H9 (cell line): ENCODE measurements at regions not wholly inside any gene's neighbourhood (a gene's known extent, or its start where the extent isn't known, plus 50 kb on each side); places are given as distances from the start of the nearest gene placed in this dataset.

ENCODE experiments used
- DNase-seq: peaks from one replicate; pipeline ENCODE4 v3.0.0-alpha.2; 2017
- H2AFZ ChIP-seq: one replicate; pipeline ENCODE4 v1.6.1; 2013; ENCODE audit warnings: mild to moderate bottlenecking, low read length, control low read depth, moderate library complexity
- H2AK5ac ChIP-seq: 2 replicates; pipeline ENCODE4 v1.6.1; 2013; ENCODE audit warnings: low read length, control low read depth, mixed read lengths; ENCODE audit not compliant: insufficient read length
- H2BK120ac ChIP-seq: one replicate; pipeline ENCODE4 v1.6.1; 2013; ENCODE audit warnings: low read depth, mild to moderate bottlenecking, low read length, control low read depth, inconsistent platforms; ENCODE audit not compliant: poor library complexity, severe bottlenecking
- H2BK12ac ChIP-seq: 2 replicates; pipeline ENCODE4 v1.6.1; 2013; ENCODE audit warnings: low read length, control low read depth, mixed read lengths, low read depth; ENCODE audit not compliant: insufficient read length
- H2BK15ac ChIP-seq: 2 replicates; pipeline ENCODE4 v1.6.1; 2013; ENCODE audit warnings: low read depth, low read length, control low read depth
- H2BK20ac ChIP-seq: one replicate; pipeline ENCODE4 v1.6.1; 2013; ENCODE audit warnings: low read depth, mild to moderate bottlenecking, low read length, control low read depth, inconsistent platforms; ENCODE audit not compliant: poor library complexity, severe bottlenecking
- H2BK5ac ChIP-seq: 2 replicates; pipeline ENCODE4 v1.6.1; 2013; ENCODE audit warnings: low read length, control low read depth, mixed read lengths; ENCODE audit not compliant: insufficient read length
- H3K14ac ChIP-seq: 2 replicates; pipeline ENCODE4 v1.6.1; 2013; ENCODE audit warnings: low read length, control low read depth; ENCODE audit not compliant: insufficient read depth
- H3K18ac ChIP-seq: 2 replicates; pipeline ENCODE4 v1.6.1; 2013; ENCODE audit warnings: low read depth, mild to moderate bottlenecking, mixed read lengths, low read length, control low read depth; ENCODE audit not compliant: insufficient read length
- H3K23ac ChIP-seq: 2 replicates; pipeline ENCODE4 v1.6.1; 2013; ENCODE audit warnings: low read length, control low read depth, mixed read lengths, low read depth; ENCODE audit not compliant: insufficient read length
- H3K23me2 ChIP-seq: 2 replicates; pipeline ENCODE4 v1.6.1; 2013; ENCODE audit warnings: low read depth, mild to moderate bottlenecking, mixed read lengths, low read length, control low read depth; ENCODE audit not compliant: insufficient read length, poor library complexity, severe bottlenecking
- H3K27ac ChIP-seq: 2 replicates; pipeline ENCODE4 v1.5.1; 2013; ENCODE audit warnings: low read length, control low read depth, mixed read lengths, low read depth; ENCODE audit not compliant: insufficient read length
- H3K27me3 ChIP-seq: 2 replicates; pipeline ENCODE4 v1.6.1; 2013; ENCODE audit warnings: low read length, control low read depth, inconsistent platforms; ENCODE audit not compliant: insufficient read depth
- H3K4ac ChIP-seq: 2 replicates; pipeline ENCODE4 v1.6.1; 2013; ENCODE audit warnings: low read depth, mild to moderate bottlenecking, control low read depth, inconsistent platforms, low read length, moderate library complexity
- H3K4me1 ChIP-seq: 2 replicates; pipeline ENCODE4 v1.6.1; 2013; ENCODE audit warnings: low read length, control low read depth, inconsistent platforms; ENCODE audit not compliant: insufficient read depth
- H3K4me2 ChIP-seq: 2 replicates; pipeline ENCODE4 v1.6.1; 2013; ENCODE audit warnings: low read length, control low read depth, mixed read lengths; ENCODE audit not compliant: insufficient read length, insufficient read depth
- H3K56ac ChIP-seq: 2 replicates; pipeline ENCODE4 v1.6.1; 2013; ENCODE audit warnings: low read depth, mild to moderate bottlenecking, mixed read lengths, low read length, control low read depth; ENCODE audit not compliant: insufficient read length
- H3K79me1 ChIP-seq: 2 replicates; pipeline ENCODE4 v1.6.1; 2013; ENCODE audit warnings: low read depth, mild to moderate bottlenecking, moderate library complexity, low read length, control low read depth, inconsistent platforms; ENCODE audit not compliant: insufficient read depth, poor library complexity, severe bottlenecking
- H3K79me2 ChIP-seq: 2 replicates; pipeline ENCODE4 v1.6.1; 2013; ENCODE audit warnings: low read length, control low read depth, inconsistent platforms; ENCODE audit not compliant: insufficient read depth
- H3K9ac ChIP-seq: 2 replicates; pipeline ENCODE4 v1.6.1; 2013; ENCODE audit warnings: low read length, control low read depth, mixed read lengths; ENCODE audit not compliant: insufficient read length; ENCODE audit errors: extremely low read depth
- H3K9me3 ChIP-seq: one replicate; pipeline ENCODE4 v1.6.1; 2013; ENCODE audit warnings: low read depth, low read length, inconsistent platforms; ENCODE audit not compliant: control insufficient read depth
- H3T11ph ChIP-seq: one replicate; pipeline ENCODE4 v1.6.1; 2013; ENCODE audit warnings: mild to moderate bottlenecking, low read length, control low read depth, inconsistent platforms
- H4K20me1 ChIP-seq: one replicate; pipeline ENCODE4 v1.6.1; 2013; ENCODE audit not compliant: control insufficient read depth, insufficient read length, insufficient read depth
- H4K5ac ChIP-seq: 2 replicates; pipeline ENCODE4 v1.6.1; 2013; ENCODE audit warnings: low read depth, mild to moderate bottlenecking, mixed read lengths, low read length, control low read depth; ENCODE audit not compliant: insufficient read length
- H4K8ac ChIP-seq: replicated peaks from 2 replicates; pipeline ENCODE4 v1.6.1; 2013; ENCODE audit warnings: low read length, control low read depth, mixed read lengths, low read depth; ENCODE audit not compliant: insufficient read length
- H4K91ac ChIP-seq: 2 replicates; pipeline ENCODE4 v1.6.1; 2013; ENCODE audit warnings: low read depth, mild to moderate bottlenecking, moderate library complexity, mixed read lengths, low read length, control low read depth; ENCODE audit not compliant: insufficient read length
- H3K27ac Mint-ChIP-seq, 3 experiments: 2 replicates in 2 of 3; 3 replicates in 1 of 3; pipeline ENCODE4 v1.8.0; 2020 to 2021; ENCODE audit warnings: mixed read lengths in 3 of 3, mild to moderate bottlenecking in 1 of 3, moderate library complexity in 1 of 3
- H3K27me3 Mint-ChIP-seq: 2 replicates; pipeline ENCODE4 v1.8.0; 2021; ENCODE audit warnings: low read depth, mild to moderate bottlenecking, moderate library complexity, mixed read lengths
- H3K36me3 Mint-ChIP-seq, 3 experiments: 2 replicates in 2 of 3; 3 replicates in 1 of 3; pipeline ENCODE4 v1.8.0; 2020 to 2021; ENCODE audit warnings: low read depth in 3 of 3, mixed read lengths in 3 of 3; ENCODE audit not compliant: insufficient read depth in 1 of 3
- H3K4me1 Mint-ChIP-seq, 2 experiments: 2 replicates each; pipeline ENCODE4 v1.8.0; 2020; ENCODE audit warnings: mixed read lengths in 2 of 2
- H3K4me3 Mint-ChIP-seq, 2 experiments: 2 replicates in 1 of 2; 3 replicates in 1 of 2; pipeline ENCODE4 v1.8.0; 2020 to 2021; ENCODE audit warnings: mild to moderate bottlenecking in 2 of 2, mixed read lengths in 2 of 2, moderate library complexity in 1 of 2
- H3K9me3 Mint-ChIP-seq, 2 experiments: 2 replicates in 1 of 2; 3 replicates in 1 of 2; pipeline ENCODE4 v1.8.0; 2020; ENCODE audit warnings: mild to moderate bottlenecking in 2 of 2, mixed read lengths in 2 of 2, moderate library complexity in 1 of 2
- WGBS: extraction: QIAGEN DNeasy Blood & Tissue Kit; methylation state at CpG from one replicate; pipeline ENCODE4 v1.1.7; 2013; ENCODE audit warnings: missing lambda C conversion rate, low lambda C conversion rate, mixed read lengths; ENCODE audit not compliant: insufficient read length; ENCODE audit errors: extremely low coverage; 5-methylcytosine and 5-hydroxymethylcytosine counted together
- TF ChIP-seq, protein P1 (sequence below): fragments of 200-600 bp; sonication (generic); conservative IDR thresholded peaks from 3 replicates; pipeline ENCODE4 v1.8.0; 2021; ENCODE audit warnings: antibody characterized with exemption, mild to moderate bottlenecking

DNA sequence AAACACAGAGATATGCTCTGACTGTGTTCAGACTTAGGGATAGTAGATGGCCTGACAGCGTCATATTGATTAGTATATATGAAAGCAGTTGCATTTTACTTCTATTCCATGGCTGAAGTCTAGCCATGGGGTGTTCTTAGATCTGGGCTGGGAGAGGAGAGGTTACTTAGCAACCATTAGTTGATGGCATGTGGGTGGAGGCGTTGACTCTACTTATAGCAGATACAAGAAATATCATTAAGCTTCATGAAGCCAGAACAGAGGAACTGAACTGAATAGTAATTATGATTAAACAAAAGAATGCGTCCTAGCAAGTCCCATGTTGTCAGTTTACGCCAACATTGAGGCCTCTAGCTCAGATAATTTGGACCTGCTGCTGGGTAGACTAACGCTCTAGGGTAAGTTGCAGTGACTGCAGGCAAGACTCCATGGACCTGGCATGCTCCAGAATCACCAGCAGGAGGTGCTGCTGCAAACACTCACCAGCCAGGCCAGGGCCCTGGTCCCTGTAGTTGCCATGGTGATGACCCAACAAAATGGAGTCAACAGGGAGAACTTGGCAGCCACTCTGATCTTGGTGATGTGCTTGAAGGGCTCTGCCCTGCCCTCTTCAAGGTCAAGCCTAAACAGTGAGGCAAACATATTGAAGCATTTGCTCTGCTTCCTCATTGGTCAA is 477.3 kb downstream of the PREX1 start:
- H3K23ac ChIP-seq, result no peak overlapping the region
- DNase-seq, result peak; percentile 83

More for the DNA sequence above, 477.3 kb downstream of the PREX1 start:
- TF ChIP-seq, protein P1, sequence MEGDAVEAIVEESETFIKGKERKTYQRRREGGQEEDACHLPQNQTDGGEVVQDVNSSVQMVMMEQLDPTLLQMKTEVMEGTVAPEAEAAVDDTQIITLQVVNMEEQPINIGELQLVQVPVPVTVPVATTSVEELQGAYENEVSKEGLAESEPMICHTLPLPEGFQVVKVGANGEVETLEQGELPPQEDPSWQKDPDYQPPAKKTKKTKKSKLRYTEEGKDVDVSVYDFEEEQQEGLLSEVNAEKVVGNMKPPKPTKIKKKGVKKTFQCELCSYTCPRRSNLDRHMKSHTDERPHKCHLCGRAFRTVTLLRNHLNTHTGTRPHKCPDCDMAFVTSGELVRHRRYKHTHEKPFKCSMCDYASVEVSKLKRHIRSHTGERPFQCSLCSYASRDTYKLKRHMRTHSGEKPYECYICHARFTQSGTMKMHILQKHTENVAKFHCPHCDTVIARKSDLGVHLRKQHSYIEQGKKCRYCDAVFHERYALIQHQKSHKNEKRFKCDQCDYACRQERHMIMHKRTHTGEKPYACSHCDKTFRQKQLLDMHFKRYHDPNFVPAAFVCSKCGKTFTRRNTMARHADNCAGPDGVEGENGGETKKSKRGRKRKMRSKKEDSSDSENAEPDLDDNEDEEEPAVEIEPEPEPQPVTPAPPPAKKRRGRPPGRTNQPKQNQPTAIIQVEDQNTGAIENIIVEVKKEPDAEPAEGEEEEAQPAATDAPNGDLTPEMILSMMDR, result peak; percentile 87
- no peaks in the 10 kb centered on the region for H3K27me3 Mint-ChIP-seq
- H3K79me2 ChIP-seq, result no peaks in the 10 kb centered on the region
- H3K27ac ChIP-seq, result no peak overlapping the region
- no peaks in the 10 kb centered on the region for H4K20me1 ChIP-seq
- no peak overlapping the region for H3K18ac ChIP-seq
- no peak overlapping the region for H3K4me3 Mint-ChIP-seq
- no peaks in the 10 kb centered on the region for H3K4me1 ChIP-seq
- H3K9me3 Mint-ChIP-seq, result peaks cover 8% of the 10 kb centered on the region in 2 experiments; a peak in 4 of 5 replicates
- H2BK15ac ChIP-seq, result no peak overlapping the region
- peak overlapping the region in 1 of 3 experiments; percentile 92; a peak in 2 of 7 replicates for H3K27ac Mint-ChIP-seq
- no peak overlapping the region for H2BK20ac ChIP-seq
- no peaks in the 10 kb centered on the region for H3K23me2 ChIP-seq
- H2BK5ac ChIP-seq, result no peak overlapping the region
- H2BK12ac ChIP-seq, result no peak overlapping the region
- no peak overlapping the region for H2AK5ac ChIP-seq
- no peak overlapping the region for H4K8ac ChIP-seq
- H3K79me1 ChIP-seq, result no peaks in the 10 kb centered on the region
- no peak overlapping the region for H4K91ac ChIP-seq
- H3T11ph ChIP-seq, result peak overlapping the region; percentile 10
- H3K4ac ChIP-seq, result no peak overlapping the region
- no peaks in the 10 kb centered on the region for H3K9me3 ChIP-seq
- no peak overlapping the region for H3K14ac ChIP-seq
- no CpG with 5 or more reads among the region's 5 CpGs for WGBS
- H2AFZ ChIP-seq, result no peak overlapping the region
- no peak overlapping the region for H3K4me2 ChIP-seq
- peaks cover 0 to 3% (median 2%) of the 10 kb centered on the region in 3 experiments; a peak in 5 of 7 replicates for H3K36me3 Mint-ChIP-seq
- H3K27me3 ChIP-seq, result no peaks in the 10 kb centered on the region
- no peaks in the 10 kb centered on the region for H3K4me1 Mint-ChIP-seq
- H2BK120ac ChIP-seq, result no peak overlapping the region
- H3K56ac ChIP-seq, result no peak overlapping the region
- H3K9ac ChIP-seq, result no peak overlapping the region
- no peak overlapping the region for H4K5ac ChIP-seq
